ENCODE measurements at regions not wholly inside any gene's neighbourhood (a gene's known extent, or its start where the extent isn't known, plus 50 kb on each side); places are given as distances from the start of the nearest gene placed in this dataset.
"Not testable (repeated sequence)": the region's sequence is repeated elsewhere in the genome, so short reads cannot be mapped to it uniquely, and the experiment has no call there.

GRCh38 chr18:47381975-47382570 lies 130.6 kb upstream of the SKOR2 start:
- in situ Hi-C loops (cut with MboI; ENCODE audit: low pct_unique_long_range_greater_than_20kb, low sequenced_read_pairs, unreplicated experiment) = no loop called here
- no peak for DNase-seq (ENCODE audit: low spot score)
- TF ChIP-seq, protein P1, sequence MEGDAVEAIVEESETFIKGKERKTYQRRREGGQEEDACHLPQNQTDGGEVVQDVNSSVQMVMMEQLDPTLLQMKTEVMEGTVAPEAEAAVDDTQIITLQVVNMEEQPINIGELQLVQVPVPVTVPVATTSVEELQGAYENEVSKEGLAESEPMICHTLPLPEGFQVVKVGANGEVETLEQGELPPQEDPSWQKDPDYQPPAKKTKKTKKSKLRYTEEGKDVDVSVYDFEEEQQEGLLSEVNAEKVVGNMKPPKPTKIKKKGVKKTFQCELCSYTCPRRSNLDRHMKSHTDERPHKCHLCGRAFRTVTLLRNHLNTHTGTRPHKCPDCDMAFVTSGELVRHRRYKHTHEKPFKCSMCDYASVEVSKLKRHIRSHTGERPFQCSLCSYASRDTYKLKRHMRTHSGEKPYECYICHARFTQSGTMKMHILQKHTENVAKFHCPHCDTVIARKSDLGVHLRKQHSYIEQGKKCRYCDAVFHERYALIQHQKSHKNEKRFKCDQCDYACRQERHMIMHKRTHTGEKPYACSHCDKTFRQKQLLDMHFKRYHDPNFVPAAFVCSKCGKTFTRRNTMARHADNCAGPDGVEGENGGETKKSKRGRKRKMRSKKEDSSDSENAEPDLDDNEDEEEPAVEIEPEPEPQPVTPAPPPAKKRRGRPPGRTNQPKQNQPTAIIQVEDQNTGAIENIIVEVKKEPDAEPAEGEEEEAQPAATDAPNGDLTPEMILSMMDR (IDR thresholded peaks at IDR 0.05; ENCODE audit: extremely low read depth, insufficient read depth, missing control alignments) = no peak

- DNase-seq (ENCODE audit: low spot score) = no peak
- TF ChIP-seq, protein P1 (IDR thresholded peaks at IDR 0.05; ENCODE audit: extremely low read depth, insufficient read depth, missing control alignments) = no peak
- in situ Hi-C loops (cut with MboI; ENCODE audit: low pct_unique_long_range_greater_than_20kb, low sequenced_read_pairs, unreplicated experiment) = no loop called here
Observed at GRCh38 chr18:47380153-47380552, 128.7 kb upstream of the SKOR2 start.

DNA sequence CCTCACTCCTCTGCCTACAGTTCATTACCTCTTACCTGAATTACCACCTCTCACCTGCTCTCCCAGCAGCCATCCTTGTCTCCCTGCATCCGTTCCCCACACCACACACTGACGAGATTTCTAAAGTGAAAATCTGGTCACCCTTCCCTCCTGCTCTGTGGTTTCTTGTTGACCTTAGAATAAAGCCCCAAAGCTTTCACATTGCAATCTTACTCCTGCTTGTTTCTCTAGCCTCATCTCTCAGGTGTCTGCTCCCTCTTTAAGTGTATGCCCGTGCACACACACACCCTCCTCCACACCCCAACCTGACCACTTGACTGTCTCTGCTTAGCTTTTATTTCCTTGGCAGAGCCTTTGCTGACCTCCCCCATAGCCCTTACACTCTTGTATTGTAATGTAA lies 122.0 kb upstream of the SKOR2 start:
- TF ChIP-seq, protein P1 (IDR thresholded peaks at IDR 0.05; ENCODE audit: extremely low read depth, insufficient read depth, missing control alignments) = no peak
- no peak for DNase-seq (ENCODE audit: low spot score)
- in situ Hi-C loops (cut with MboI; ENCODE audit: low pct_unique_long_range_greater_than_20kb, low sequenced_read_pairs, unreplicated experiment) = no loop called here

DNA sequence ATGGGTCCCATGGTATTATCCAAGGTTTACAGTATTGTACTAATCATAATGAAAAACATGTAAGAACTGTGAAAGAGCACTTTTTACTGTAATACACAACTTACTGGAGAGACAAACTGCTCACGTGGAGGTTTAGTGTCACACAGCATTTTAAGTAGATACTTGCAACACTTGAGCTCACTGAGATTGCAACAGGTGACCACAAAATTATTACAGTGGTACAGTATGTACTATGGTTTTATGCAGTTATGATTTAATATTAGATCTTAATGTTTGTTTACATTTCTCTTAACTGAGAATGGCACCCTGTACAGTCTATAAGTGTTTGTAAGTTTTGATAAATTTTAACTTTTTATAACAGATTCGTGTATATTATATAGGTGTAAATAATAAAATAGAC lies 118.6 kb upstream of the SKOR2 start:
- TF ChIP-seq, protein P1 (IDR thresholded peaks at IDR 0.05; ENCODE audit: extremely low read depth, insufficient read depth, missing control alignments) = no peak
- in situ Hi-C loops (cut with MboI; ENCODE audit: low pct_unique_long_range_greater_than_20kb, low sequenced_read_pairs, unreplicated experiment) = no loop called here
- DNase-seq (ENCODE audit: low spot score) = no peak

DNA sequence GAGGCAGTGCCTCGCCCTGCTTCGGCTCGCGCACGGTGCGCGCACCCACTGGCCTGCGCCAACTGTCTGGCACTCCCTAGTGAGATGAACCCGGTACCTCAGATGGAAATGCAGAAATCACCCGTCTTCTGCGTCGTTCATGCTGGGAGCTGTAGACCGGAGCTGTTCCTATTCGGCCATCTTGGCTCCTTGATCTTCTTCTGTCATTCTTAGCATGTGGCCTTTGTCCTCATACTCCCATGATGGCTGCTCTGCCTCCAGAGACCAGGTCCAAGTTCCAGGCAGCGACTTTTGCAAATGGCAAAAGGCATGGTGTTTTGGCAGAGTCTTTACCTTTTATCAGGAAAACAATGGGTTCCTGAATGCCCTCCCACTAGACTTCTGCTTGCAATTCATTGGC lies 102.6 kb upstream of the SKOR2 start:
- DNase-seq (ENCODE audit: low spot score); in situ Hi-C loops (cut with MboI; ENCODE audit: low pct_unique_long_range_greater_than_20kb, low sequenced_read_pairs, unreplicated experiment): not testable (repeated sequence)

DNA sequence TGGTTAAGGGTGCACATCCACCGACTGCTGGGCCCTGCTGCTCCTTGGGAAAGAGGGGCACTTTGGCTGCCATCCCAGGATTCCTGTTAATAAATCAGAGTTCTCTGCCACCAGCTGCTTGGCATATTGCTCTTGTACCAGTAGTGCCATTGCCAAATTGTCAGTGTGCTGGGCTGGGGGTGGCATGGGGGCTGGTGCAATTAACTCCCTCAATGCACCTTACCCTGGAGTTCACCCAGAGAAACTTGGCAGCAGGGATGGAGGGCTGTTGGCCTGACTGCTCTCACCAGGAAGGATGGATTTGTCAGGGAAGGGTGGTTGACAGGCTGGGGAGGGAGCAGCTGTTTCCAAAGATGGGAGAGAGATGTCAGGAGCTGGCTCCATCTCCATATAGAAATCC lies 94.6 kb upstream of the SKOR2 start:
- in situ Hi-C loops (cut with MboI; ENCODE audit: low pct_unique_long_range_greater_than_20kb, low sequenced_read_pairs, unreplicated experiment) = no loop called here
- DNase-seq (ENCODE audit: low spot score) = no peak
- TF ChIP-seq, protein P1 (IDR thresholded peaks at IDR 0.05; ENCODE audit: extremely low read depth, insufficient read depth, missing control alignments) = no peak

GRCh38 chr18:47345291-47345690 lies 93.8 kb upstream of the SKOR2 start:
- no peak for DNase-seq (ENCODE audit: low spot score)
- in situ Hi-C loops (cut with MboI; ENCODE audit: low pct_unique_long_range_greater_than_20kb, low sequenced_read_pairs, unreplicated experiment) = no loop called here
- TF ChIP-seq, protein P1 (IDR thresholded peaks at IDR 0.05; ENCODE audit: extremely low read depth, insufficient read depth, missing control alignments) = no peak
